Testis (tissue), 2 donors: ENCODE measurements at regions not wholly inside any gene's neighbourhood (a gene's known extent, or its start where the extent isn't known, plus 50 kb on each side); places are given as distances from the start of the nearest gene placed in this dataset.

Experiments
- CTCF ChIP-seq, 3 experiments: fragments of 450-650 bp in 2 of 3; fragments of 200-600 bp in 1 of 3; sonication (generic) in 1 of 3; IDR thresholded peaks; one replicate each; pipeline ENCODE4 v1.5.1; 2016 to 2019; ENCODE audit warnings: antibody characterized with exemption in 3 of 3, mild to moderate bottlenecking in 2 of 3, moderate library complexity in 1 of 3
- POLR2A ChIP-seq: fragments of 450-650 bp; IDR thresholded peaks from one replicate; pipeline ENCODE4 v1.6.1; 2017; ENCODE audit warnings: antibody characterized with exemption, mild to moderate bottlenecking, moderate library complexity

GRCh38 chr13:72462726-72463125 lies 264.7 kb downstream of the MZT1 start:
- TF ChIP-seq POLR2A: no peak
- TF ChIP-seq CTCF (IDR thresholded peaks at IDR 0.05): no peak
